GM21737 (cell line): ENCODE measurements at regions not wholly inside any gene's neighbourhood (a gene's known extent, or its start where the extent isn't known, plus 50 kb on each side); places are given as distances from the start of the nearest gene placed in this dataset.

Experiments used
- ATAC-seq: cut with Tn5 transposase; IDR thresholded peaks from one replicate; pipeline ENCODE4 v1.9.1; 2021; ENCODE audit warnings: mild to moderate bottlenecking, moderate library complexity; ENCODE audit not compliant: unreplicated experiment

DNA sequence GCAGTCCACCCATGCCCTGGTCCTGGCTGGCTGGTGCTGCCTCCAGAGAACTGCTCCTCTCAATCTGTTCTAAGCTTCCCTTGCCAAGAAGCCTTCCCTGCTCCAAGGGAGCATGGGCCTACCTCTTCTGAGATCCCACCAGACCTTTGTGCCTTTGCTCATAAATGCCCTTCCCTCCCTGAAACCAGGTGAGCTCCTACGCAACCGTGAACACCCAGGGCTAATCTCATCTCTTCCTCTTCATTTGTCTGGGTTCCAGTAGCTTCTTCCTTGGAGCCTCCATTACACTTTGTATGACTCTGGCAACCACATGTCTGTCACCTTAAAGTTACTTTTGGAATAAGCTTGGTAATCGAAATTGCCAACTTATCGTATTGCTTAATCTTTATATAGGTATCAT lies 270.6 kb downstream of the PBX3 start:
- ATAC-seq, result no peak

DNA sequence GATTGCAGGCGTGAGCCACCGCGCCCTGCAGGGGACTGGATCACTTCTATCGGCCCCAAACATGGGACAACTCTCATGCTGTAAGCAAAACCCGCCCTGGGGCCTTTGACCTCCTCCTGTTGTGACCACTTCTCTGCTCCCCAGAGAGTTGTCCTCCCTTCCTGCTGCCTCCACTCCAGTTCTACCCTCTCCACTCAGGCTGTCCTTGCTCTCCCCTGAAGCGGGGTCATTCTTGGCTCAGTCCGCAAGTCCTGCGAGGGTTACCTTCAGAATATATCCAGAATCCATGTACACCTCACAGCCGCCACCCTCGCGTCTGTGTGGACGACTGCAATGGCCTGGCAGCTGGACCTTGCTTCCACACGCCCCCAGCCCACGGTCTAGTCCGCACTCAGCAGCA lies 273.7 kb downstream of the PBX3 start:
- ATAC-seq, result no peak

DNA sequence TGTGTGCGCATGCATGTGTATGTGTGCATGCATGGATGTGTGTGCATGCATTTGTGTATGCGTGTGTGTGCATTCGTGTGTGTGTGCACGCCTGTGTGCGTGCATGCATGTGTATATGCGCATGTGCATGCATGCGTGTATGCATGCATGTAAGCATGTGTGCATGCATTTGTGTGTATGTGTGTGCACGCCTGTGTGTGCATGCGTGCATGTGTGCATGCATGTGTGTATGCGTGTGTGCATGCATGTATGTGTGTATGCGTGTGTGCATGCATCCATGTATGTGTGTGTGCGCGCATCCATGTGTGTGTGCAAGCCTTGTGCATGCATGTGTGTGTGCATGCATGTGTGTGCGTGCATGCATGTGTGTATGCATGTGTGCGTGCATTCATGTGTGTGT lies 276.8 kb downstream of the PBX3 start:
- ATAC-seq, result no peak

DNA sequence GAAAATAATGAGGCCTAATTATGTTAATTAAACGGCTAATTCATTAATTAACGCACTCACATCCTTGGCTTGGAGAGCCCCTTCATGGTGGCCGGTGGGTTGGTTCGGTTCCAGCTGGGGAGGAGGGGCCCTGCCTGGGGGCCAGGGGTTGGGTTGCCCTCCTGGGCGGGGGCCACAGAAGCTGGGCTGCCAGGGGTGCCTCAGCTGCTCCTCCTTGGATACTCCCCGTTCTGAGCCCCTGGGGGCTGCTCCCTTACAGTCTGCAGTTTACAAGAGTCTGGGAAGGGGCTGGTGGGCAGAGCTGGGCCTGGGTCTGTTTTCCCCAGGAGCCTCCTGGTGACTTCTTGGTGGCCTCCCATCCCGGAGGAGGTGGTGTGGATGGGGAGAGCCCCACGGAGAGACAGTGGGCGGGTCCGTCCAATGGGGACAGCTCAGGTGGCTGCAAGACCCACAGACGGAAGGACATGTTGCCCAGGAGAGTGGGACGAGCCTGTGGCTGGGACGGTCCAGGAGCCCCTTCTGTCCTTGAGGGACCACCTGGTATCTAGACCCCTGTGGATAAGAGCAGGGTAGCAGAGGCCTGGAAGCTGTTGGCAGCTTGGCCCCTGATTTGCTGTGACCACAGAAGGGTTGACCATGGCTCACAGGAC lies 277.5 kb downstream of the PBX3 start:
- ATAC-seq, result no peak

DNA sequence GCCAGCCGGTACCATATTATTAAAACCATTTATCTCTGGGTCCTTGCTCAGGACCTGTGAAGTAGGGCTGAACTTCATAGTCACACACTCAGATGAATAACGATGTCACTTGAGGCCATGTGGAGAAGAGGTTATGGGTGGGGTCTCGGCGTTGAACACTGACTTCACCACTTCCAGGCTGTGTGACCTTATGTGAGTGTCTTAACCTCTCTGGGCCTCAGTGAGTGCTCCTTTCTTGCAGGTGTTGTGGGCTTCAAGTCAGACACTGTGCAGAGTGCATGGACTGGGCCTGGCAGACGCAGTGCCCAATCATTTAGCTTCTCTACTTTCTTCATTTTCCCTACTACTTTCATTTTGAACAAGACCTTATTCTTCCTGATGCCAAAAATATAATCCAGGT lies 278.8 kb downstream of the PBX3 start:
- ATAC-seq, result no peak

DNA sequence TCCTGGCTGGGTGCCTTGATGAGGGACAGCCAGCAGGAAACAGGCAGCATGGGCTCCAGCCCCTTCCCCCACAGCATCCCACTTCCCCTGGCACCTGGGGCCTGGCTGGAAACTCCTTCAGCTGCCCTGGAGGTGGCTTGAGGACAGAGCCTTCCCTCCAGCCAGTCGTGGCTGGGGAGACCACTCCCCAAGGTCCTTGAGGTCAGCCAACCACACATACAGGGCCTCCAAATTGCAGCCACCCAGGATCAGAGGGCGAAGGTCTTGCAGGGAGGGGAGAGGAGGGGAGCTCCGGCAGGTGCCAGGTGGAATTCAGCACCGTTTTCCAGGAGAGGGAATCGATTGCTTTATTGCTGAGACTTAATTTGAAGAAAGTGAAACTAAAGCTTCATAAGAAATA lies 280.4 kb downstream of the PBX3 start:
- no peak for ATAC-seq

DNA sequence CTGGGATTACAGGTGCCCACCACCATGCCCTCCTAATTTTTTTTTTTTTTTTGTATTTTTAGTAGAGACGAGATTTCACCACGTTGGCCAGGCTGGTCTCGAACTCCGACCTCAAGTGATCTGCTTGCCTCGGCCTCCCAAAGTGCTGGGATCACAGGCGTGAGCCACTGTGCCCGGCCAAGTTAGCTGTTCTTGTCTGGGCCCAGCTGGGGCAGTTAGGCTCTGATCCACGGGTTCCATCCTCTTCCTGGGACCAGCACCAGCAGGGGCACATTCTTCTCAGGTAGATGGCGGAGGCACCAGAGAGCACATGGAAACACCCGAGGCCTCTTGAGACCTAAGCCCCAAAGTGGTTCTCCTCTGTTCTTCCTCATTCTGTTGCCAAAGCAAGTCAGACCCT lies 281.6 kb downstream of the PBX3 start:
- no peak for ATAC-seq

DNA sequence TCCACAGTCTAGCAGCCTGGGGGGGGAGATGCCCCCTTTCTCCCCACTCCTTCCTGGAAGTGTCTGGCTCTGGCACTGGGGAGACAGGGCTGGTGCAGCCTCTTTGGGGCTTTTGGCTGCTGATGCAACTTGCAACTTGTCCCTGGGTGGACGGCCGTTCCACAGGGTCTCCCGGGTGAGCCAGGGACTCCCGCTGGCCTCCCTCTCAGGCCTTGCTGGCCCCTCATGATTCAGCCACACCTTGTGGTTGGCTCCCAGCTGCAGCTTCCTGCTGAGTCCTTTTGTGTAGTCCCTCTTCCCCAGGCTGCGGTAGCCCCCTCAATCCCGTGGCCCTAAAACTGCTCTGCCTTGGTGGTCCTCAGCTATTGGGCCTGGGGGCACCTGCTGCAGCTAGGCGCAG lies 283.5 kb downstream of the PBX3 start:
- ATAC-seq, result no peak

DNA sequence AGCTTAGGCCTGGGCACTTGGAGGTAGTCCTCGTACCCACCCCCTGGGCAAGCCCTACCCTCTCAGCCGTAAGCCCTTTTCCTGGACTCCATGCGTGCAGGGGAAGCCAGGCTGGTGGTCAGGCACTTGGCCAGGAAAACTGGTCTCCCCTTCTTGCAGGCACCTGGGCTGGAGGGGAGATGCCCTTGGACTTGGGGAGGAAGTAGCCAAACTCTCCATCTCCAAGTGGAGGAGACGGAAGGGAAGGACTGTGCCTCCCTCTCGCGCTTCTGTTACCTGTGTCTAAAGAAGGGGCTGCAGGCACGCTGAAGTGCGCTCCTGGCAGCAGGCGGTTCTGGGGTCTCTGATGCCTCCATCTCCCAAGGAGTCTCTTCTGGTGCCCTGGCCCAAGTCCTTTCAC lies 283.9 kb downstream of the PBX3 start:
- no peak for ATAC-seq

DNA sequence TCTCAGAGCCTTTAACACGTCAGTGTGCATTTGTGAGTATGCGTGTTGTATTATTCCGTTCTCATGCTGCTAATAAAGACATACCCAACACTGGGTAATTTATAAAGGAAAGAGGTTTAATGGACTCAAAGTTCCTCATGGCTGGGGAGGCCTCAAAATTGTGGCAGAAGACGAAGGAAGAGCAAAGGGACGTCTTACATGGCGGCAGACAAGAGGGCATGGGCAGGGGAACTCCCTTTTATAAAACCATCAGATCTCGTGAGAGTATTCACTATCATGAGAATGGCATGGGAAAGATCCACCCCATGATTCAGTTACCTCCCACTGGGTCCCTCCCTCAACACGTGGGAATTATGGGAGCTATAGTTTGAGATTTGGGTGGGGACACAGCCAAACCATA lies 285.0 kb downstream of the PBX3 start:
- no peak for ATAC-seq

DNA sequence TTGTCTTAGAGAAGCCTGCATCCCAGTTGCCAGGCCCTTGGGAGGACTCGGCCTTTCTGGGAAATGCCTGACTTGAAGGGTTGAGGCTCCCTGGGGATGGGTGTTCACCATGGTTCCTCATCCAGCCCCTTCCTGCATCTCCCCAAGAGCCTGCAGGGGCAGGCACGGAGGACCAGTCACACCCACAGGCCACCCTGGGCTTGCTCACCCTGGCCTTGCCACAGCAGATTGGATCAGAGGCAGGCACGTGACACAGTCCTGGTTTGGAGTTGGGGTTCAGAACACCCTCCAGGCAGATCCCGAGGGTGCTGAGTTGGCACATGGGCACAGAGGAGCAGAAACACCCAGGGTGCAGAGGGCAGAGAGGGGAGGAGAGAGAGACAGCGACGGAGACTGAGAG lies 286.1 kb downstream of the PBX3 start:
- no peak for ATAC-seq

DNA sequence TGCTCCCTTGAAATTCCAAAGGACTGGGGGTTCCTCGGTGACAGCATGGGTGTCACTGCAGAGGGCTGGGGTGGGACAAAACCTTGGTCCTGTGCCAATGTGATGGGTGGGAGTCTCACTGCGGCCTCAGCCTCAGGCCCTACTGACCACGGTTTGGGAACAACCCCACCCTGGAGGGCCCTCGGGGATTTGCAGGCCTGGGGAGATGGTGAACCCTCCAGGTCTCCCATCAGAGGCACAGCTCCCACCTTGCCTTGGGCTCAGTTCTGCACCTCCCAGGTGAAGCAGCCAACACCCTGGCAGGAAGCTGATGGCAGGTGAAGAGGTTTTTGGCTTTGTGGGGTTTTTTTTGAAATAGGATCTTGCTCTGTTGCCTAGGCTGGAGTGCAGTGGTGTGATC lies 286.8 kb downstream of the PBX3 start:
- ATAC-seq, result no peak

DNA sequence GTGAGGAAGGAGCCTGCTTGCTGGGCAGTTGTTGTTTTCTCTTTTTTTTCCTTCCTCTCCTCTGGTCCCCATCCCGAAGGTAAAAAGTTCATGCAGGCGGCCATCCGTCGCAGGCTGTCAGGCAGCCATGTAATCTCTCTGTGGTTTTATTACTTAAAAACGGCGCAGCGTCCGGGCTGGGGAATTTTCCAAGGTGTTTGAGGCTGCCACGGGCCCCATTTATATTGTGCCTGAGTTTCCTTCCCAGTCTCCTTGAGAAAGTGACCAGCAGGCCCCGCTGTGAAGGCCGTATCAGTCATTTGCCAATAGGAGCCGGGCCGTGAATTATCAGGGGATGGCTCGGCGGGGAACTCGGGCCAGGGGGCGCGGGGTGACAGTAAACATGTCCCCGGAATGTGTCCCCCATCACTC lies 289.7 kb downstream of the PBX3 start:
- ATAC-seq, result no peak

DNA sequence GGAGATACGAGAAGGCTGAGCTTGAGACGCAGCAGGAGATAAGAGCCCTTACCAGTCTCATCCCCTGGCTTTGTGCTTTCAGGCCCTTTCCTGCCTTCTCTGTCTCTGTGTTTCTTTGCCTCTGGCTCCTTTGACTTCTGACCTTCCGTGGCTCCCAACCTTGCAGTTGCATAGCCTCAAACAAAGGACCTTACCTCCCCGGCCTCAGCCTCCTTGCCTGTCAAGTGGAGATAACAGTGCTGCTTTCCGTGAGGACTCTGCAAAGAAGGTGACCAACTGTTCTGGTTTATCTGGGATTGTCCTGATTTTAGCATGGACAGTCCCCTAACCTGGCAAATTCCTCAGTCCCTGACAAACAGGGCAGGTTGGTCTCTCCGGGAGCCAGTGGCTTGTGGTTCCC lies 287.8 kb upstream of the MVB12B start:
- no peak for ATAC-seq

DNA sequence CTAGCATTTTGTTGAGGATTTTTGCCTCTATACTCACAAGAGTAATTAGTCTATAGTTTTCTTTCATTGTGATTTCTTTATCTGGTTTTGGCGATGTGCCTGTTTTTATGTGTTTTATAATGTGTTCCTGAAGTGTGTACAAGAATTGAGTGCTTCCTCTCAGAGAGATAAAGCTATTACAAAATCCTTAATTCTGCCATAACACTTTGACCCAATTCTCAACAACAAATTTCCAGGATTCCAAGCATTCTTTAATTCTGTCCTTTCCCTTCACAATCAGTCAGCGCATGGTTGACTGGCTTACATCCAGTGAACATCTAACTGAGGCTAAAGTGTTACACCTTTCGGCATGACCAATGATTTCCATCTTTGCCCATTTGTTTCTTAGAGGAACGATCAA lies 282.9 kb upstream of the MVB12B start:
- ATAC-seq, result no peak

DNA sequence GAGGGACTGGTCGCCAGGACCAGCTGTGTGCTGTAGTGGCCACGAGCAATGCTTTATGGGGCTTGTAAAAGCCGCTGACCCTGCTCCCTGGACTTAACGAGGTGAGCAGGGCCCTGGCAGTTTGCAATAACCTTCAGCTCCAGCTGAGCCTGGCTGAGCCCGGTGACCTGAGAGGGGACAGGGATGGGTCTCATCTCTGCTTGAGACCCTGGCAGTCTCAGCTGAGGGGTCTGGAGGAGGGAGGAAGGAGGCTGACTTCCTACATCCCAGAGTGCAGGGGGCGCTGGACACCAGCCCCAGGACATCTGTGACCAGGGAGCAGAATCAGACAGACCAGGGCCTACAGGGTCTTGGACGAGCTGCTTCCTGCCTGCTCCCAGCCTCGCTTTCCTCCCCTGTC lies 277.5 kb upstream of the MVB12B start:
- ATAC-seq, result no peak

DNA sequence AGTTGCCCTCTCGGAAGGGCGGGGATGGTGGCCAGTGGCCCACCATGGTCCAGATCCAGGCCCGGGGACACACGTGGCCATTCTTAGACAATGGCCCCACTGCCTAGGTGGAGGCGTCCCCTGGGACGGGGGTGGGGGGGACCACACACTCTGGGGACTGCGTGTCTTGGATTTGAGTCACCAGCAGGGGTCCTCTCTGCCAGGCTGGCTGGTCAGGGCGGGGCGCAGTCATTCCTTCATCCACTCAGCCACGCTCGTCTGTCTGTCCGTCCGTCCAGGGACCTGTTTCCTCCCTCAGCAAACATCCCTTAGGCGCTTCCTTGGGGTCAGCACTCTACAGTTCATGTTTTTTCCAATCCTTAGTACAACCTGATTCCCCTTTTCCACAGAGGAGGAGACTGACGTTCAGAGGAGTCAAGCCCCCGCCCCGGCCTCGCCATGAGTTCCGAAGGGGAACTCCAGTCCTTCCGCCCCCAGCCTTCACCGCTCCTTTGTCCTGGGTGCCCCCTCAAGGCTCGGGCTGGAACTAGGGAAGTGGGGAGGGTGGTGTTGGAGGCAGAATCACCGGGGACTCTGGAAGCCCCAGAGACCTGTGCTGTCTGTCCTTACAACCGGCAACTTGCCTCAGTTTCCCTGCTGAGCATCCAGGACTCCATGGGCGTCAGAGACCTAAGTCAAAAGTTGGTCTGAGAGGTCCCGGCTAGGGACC lies 276.6 kb upstream of the MVB12B start:
- no peak for ATAC-seq

DNA sequence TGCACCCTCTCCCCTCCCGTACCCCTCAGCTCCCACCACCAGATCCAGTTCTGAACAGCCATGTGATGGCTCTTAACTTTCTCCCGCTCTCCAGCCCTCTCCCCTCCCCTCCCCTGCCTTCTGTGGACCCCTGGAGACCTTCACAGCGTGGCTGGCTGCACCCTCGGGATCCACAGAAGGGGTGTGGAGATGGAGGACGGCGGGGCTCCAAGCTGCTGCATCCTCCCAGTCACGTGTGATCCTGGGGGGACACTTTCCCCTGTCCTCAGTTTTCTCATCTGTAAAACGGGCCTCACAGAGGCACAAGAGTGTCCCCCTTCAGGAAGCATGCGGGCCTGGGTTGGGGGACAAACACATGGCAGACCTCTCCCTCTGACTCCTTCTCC lies 276.0 kb upstream of the MVB12B start:
- ATAC-seq, result no peak

DNA sequence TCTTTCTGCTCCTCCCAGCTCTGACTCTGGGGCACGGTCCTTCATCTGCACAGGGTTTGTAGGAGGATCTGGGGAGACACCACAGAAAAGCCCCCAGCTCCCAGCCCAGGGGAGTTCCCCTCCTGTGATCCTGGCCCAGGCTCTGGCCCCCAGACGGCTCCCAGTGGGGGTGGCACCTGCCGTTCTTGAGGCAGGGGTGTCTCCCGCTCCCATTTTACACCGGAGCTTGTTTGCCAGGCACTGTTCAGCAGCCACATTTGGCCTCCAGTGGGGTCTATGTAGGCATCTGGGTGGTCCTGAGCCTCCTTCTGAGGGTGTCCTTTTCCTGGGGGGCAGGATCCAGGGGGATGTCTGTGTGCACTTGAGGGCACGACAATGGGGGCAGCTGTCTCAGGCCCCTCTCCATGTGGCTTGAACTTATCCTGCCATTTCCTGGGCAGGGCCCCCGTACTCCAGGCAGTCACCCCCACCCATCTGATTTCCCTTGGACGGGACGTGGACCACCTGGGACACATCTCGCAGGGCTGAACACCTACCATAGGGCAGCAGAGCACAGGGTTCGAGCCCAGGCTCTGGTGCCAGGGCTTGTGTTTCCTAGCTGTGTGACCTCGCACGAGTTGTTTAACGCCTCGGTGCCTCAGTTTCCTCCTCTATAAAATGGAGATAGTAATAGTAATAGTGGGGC lies 275.0 kb upstream of the MVB12B start:
- no peak for ATAC-seq

DNA sequence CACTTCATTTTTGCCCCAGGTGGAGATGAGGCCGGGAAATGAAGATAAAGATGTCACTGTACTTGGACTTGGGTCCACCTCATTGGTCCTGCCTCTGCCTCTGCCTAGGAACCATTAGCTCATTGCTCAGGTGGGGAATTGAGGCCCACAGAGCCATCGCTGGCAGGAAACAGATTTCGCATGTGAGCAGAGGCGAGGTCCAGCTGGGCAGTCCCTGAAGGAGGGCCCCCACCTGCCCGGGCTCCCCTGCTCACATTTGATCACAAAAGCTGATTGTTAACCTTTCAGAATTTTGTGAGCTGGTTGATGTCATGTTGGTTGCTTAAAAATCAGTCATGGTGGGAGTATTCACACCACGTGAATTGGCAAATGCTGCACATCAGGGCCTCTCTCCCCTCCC lies 273.8 kb upstream of the MVB12B start:
- ATAC-seq, result no peak

DNA sequence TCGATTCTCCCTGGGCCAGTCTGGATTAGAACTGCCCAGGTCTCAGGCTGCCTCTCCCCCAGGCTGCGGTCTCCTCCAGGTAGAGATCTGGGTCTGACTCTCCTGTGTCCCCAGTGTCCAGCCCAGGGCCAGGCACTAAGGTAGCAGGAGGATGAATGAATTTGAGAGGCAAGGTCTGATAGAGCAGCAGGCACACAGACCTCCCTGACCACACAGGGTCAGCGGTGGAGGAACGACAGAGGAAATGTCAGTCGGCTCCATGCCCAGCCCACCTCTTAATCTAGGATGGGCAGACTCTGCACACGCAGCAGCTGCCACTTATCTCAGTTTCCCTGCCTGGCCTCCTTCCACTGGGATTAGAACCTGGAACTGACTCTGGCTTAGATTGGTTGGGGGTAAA lies 272.7 kb upstream of the MVB12B start:
- ATAC-seq, result no peak

DNA sequence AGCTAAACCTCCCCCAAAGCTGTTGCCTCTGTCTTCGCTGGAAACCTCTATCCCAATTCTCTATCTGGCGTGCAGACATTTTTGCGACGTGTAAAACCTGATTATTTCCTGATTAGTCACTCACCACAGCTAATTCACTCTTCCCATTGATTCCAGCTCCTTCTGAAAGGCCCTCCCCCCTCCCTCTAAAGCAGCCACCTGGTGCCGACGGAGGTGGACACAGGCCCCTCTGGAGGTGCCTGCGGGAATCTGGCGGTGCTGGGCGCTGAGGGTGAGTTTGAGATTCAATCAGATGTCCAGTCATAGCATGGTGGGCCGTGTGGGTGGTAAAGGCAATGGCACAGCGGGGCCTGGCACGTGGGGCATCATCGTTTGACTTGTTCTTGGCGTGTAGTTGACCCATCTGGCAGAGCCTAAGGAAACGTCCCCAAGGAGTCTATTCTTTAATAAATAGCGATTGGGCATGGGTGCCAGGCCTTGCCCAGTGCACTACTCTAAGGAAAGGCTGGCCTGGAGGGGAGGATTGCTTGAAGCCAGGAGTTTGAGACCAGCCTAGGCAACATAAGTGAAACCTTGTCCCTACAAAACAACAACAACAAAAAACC lies 271.1 kb upstream of the MVB12B start:
- no peak for ATAC-seq
